ENCODE measurements at regions not wholly inside any gene's neighbourhood (a gene's known extent, or its start where the extent isn't known, plus 50 kb on each side); places are given as distances from the start of the nearest gene placed in this dataset.
"Not testable (repeated sequence)": the region's sequence is repeated elsewhere in the genome, so short reads cannot be mapped to it uniquely, and the experiment has no call there.

DNA sequence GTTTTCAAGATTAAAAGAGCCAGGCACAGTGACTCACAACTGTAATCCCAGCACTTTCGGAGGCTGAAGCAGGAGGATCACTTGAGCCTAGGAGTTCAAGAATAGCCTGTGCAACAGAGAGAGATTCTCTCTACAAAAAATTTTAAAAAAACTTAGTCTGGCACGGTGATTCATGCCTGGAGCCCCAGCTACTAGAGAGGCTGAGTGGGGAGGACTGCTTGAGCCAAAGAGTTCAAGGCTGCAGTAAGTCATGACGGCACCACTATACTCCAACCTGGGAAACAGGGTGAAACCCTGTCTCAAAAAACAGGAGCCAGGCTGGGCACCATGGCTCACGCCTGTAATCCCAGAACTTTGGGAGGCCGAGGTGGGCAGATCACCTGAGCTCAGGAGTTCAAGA, 86.6 kb upstream of the KCTD7 start:
- DNase-seq: no peak

- DNase-seq: peak; percentile 7
Measured at GRCh38 chr7:66542528-66543269, 86.0 kb upstream of the KCTD7 start.

GRCh38 chr7:66549466-66549865, 79.2 kb upstream of the KCTD7 start:
- no peak for DNase-seq

DNA sequence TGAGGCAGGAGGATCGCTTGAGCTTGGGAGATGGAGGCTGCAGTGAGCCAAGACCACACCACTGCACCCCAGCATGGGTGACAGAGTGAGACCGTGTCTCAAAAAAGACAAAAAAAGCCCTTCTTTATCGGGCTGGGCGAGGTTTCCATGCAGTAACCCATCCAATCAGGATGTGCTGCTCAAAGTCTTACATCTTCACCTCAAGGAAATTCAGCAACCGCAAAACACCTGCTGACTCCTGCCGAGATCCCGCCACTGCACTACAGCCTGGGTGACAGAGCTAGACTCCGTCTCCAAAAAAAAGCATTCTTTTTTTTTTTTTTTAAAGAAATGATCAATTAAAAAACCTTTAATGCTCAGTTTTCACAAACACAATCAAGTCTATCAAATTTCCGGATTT, 75.7 kb upstream of the KCTD7 start:
- no peak for DNase-seq

DNA sequence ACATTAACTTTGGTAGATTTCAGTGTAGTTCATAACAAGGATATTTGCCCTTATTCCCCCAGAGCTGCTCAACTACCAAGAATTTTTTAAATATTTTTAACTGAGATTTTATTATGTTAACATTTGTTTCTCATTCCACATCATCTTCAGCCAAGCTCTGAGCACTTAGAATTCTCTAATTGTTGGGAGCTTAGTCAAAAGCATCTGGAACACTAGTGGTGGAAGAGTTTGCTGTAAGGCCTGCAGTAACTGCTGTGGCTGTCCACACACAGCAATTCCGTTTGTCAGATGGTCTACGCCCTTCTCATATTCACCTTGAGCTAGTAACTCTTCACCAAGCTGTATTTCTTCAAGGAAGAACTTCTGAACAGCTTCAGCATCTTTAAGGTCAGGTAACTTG, 75.0 kb upstream of the KCTD7 start:
- DNase-seq: not testable (repeated sequence)

DNA sequence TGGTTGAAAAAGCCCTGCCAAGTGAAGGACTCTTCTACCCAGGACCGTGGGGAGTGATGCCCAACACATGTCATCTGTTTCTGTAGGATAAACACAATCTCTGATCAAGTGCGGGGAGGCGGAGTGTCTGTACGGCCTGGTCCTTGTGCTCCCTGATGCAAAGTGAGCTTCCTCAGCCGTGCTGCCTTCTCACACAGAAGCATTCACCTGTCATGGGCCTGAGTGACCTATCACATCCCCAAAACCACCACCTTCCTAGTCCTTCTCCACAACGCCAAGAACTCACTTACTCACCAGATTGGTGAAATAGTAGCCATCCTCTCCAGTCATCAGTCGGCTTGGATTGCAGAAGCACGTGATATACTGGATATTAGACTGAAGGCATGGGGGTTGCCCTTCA, 74.4 kb upstream of the KCTD7 start:
- DNase-seq: not testable (repeated sequence)

DNA sequence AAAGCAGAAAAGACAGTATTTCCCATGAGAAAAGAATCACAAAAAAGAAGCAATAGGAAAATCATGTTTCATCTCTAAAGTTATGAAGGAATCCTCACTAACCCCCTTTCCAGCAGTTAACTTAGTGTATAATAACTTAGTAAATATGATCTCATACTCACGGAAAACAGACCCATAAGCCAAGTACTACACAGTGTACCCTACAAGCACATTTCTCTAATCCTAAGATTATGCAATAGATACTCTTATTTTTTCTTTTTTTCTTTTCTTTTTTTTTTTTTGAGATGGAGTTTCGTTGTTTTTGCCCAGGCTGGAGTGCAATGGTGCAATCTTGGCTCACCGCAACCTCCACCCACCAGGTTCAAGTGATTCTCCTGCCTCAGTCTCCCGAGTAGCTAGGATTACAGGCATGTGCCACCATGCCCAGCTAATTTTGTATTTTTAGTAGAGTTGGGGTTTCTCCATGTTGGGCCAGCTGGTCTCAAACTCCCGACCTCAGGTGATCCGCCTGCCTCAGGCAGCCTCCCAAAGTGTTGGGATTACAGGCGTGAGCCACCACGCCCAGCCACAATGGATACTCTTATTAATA, 73.7 kb upstream of the KCTD7 start:
- DNase-seq: not testable (repeated sequence)

GRCh38 chr7:66556177-66556548, 72.5 kb upstream of the KCTD7 start:
- no peak for DNase-seq

- DNase-seq: no peak
Measured at GRCh38 chr7:66556549-66557213, 72.0 kb upstream of the KCTD7 start.

DNA sequence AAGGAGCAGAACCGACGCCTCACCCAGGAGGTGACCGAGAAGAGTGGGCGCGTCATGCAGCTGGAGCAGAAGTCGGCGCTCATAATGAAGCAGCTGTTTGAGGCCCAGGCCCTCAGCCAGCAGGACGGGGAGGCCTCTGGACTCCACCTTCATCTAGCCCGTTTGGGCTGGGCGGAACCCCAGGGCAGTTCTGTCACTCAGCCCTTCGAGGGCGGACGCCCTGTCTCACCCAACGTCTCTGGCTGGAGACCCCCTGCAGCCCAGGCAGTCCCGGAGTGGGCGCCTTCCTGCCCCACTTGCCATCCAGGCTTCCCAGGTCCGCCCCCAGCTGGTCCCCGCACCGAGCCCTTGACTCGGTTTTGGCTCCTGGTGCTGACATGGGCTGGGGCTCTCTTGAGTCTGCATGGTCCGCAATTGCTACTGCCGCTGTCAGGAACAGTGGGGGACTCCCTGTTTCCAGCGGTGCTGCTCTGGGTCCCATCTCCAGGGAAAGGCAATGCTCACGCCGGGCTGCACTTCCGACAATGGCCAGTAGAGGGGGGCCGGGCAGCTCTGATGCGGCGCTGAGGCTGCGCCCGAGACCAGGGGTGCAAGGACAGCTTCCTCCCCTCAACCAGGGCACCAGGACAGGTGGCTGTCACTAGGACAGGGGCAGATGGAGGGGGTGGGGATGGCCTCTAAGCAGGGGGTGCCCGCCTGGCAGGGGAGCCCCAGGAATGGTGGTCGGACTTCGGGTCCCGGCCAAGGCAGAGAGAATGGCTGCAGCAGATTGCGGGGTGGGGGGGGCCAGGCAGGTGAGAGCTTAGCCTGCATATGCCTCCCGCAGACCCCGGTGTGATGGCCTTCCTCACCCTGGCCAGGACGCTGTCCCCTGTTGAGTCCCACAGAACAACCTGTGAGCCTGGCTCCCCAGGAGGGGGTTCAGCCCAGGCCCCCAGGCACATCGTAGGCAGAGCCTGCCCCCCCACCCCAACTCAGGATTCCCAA, 71.2 kb upstream of the KCTD7 start:
- peak; percentile 82 for DNase-seq

DNA sequence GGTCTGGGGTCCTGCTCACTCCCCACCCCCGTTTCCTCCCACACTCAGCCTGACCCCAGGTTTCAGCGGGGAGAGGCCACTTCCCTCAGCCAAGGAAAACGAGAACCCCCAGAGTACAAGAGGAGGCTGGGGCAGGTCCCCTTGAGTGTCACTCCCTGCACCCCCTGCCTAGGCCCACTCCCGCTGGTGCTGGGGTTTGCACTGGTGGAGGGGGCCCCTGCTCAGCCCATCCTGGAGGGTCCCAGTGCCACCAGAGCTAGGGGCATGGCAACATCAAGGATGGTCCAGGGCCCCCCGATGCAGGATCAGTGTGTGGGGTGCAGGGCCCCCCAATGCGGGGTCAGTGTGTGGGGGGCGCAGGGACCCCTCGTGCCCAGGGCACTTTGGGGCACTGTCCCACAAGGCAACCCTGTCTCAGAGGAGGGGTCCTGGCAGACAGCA, 70.5 kb upstream of the KCTD7 start:
- no peak for DNase-seq

DNA sequence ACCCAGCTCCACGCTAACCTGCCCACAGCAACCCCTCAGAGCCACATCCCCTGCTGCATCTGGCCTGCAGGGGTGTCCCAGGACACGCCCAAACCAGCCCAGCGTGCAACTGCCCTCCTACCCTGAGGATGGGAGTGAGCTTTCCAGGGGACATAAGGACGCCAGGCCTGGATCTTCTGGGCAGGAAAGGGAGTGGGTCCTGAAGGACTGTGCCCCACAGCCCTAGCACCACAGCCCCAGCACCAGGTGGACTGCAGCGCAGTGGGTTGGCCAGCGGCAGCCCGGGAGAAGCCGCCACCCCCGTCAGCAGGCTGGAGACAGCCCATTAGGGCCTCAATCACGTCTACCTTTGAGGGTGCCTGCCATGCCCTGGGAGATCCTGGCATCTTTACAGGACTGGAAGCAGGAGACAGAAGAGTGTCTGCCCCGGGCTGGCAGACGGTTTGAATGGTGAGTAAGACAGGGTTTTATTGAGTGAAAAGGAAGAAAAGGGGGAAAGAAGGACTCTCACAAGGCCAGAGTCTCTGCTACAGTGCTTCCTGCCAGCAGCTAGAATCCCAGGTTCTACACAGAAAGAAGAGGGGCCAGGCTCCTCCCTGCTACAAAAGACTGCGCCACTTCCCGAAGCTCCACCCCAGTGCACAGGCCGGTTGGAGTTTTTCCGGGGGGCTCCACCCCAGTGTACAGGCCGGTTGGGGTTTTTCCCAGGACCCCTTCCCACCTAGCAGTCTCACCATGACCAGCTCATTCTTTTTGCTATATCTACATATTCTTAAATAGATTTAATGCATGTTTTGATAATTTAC, 69.8 kb upstream of the KCTD7 start:
- DNase-seq: no peak

DNA sequence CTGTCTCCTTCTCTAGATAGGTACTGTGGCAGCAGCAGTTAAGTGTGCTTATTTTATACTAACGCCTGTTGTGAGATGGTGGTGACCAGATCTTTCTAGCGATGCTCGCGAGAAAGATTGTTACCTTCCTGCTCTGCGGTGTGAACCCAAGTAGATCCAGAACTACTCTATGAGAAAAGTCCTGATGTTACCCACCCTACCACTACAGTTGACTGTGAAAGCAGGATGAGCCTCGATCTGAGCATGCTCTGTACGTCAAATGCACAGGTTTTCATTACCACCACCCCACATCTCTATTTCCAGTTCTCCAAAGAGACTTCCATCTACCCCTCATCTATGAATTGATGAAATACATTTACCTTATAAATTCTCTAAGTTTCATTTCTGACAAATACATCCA, 64.6 kb upstream of the KCTD7 start:
- no peak for DNase-seq

DNA sequence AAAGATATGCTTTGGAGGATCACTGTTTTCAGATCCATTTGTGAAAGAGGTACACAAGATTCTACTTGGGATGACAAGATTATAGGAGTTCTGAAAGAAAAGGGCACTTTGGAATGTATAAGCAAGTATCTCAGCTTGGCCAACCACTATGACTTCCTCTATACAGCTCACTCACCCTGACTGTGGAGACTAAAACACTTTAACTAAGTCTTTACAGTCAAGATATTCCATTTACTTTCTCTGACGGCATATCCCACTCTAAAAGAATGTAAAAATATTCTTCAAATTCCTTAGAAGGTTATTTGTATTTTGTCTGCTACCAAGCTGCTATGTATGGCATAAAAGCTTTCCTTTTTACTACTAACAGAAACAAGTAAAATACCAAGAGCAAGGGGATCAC, 58.5 kb upstream of the KCTD7 start:
- not testable (repeated sequence) for DNase-seq

DNA sequence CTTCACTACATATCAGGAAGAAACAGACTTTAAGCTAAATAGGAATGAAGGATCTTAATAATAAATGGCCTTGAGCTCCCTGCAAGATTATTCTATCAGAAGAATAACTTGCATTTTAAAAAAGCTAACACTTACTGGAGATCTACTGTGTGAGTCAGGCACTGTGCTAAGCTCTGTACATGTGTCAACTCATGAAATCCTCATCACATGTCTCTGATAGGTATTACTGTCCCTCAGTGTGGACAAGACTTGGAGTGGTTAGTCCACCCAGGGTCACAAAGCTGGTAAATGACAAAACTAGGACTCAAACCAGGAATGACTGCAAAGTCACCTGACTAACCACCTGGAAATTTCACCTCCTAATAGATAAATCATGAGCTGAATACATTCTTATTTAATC, 57.1 kb upstream of the KCTD7 start:
- DNase-seq: no peak

DNA sequence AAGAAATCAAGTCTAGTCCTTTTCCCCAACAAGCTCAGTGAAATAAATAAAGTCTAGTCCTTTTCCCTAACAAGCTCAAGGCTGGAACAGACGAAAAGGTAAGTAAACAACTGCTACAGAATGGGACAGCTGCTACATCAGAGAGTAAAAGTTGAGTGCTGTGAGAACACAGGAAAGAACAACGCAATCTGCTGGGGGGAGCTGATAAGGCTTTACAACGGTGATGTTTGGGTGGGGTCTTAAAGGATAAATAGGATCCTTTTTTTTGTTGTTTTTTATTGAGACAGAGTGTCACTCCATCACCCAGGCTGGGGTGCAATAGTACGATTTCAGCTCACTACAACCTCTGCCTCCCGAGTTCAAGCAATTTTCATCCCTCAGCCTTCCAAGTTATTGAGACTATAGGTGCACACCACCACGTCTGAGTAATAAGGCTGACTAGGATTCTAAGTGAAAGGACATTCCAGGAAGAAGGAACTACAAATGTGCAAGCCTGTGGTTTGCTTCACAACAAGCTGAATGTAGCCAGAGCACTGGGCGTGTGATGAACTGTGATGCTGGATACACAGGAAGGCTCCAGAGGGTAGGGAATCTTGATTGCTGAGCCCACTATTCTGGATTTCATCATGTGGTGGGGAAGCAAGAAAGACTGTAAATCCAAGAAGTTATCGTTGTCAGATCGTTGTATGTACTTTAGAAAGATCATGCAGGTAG, 54.7 kb upstream of the KCTD7 start:
- not testable (repeated sequence) for DNase-seq

GRCh38 chr7:66574768-66575167, 53.9 kb upstream of the KCTD7 start:
- not testable (repeated sequence) for DNase-seq

DNA sequence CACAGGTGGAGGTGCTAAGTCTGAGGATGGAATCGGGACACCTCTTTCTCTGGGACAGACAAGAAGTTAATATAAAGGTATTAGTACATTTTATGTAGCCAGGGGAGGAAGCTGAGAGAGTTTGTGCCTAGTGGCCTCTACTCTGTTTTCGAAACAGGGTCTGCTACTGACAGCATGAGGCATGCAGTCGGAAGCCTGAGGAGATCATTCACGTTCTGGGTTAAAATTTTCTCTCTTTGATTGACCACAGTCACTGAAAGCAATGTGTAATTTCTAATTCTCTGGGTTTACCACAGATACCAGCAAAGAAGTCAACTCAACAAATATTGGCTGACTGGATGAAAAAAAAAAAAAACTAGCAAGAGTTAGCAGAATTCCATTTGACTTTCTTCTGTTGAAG, 53.3 kb upstream of the KCTD7 start:
- DNase-seq: no peak

- DNase-seq: no peak
Measured at GRCh38 chr7:66576646-66577045, 52.0 kb upstream of the KCTD7 start.

All from activated CD4-positive, alpha-beta T cell treated with anti-CD3 and anti-CD28 coated beads for 48 hours (primary cell).